ENCODE measurements at regions not wholly inside any gene's neighbourhood (a gene's known extent, or its start where the extent isn't known, plus 50 kb on each side); places are given as distances from the start of the nearest gene placed in this dataset.
"Not testable (repeated sequence)": the region's sequence is repeated elsewhere in the genome, so short reads cannot be mapped to it uniquely, and the experiment has no call there.

- no peak for DNase-seq (ENCODE audit: low read depth)
These were observed 1645.9 kb upstream of the CELF4 start for GRCh38 chr18:39211461-39211860.

- no peak for DNase-seq (ENCODE audit: low read depth)
These were observed 1643.6 kb upstream of the CELF4 start for GRCh38 chr18:39209173-39209572.

GRCh38 chr18:39208729-39209128, 1643.1 kb upstream of the CELF4 start:
- no peak for DNase-seq (ENCODE audit: low read depth)

- DNase-seq (ENCODE audit: low read depth) = no peak
These were observed 1642.6 kb upstream of the CELF4 start for GRCh38 chr18:39208190-39208589.

GRCh38 chr18:39206398-39207103, 1641.0 kb upstream of the CELF4 start:
- DNase-seq (ENCODE audit: low read depth) = not testable (repeated sequence)

GRCh38 chr18:39205565-39206195, 1640.1 kb upstream of the CELF4 start:
- no peak for DNase-seq (ENCODE audit: low read depth)

- DNase-seq (ENCODE audit: low read depth) = no peak
These were observed 1634.6 kb upstream of the CELF4 start for GRCh38 chr18:39200153-39200552.

- DNase-seq (ENCODE audit: low read depth) = no peak
These were observed 1633.7 kb upstream of the CELF4 start for GRCh38 chr18:39199231-39199855.

- no peak for DNase-seq (ENCODE audit: low read depth)
These were observed 1632.8 kb upstream of the CELF4 start for GRCh38 chr18:39198376-39198775.

GRCh38 chr18:39191931-39192330, 1626.3 kb upstream of the CELF4 start:
- DNase-seq (ENCODE audit: low read depth) = no peak

GRCh38 chr18:39191058-39191457, 1625.5 kb upstream of the CELF4 start:
- no peak for DNase-seq (ENCODE audit: low read depth)

- no peak for DNase-seq (ENCODE audit: low read depth)
These were observed 1624.9 kb upstream of the CELF4 start for GRCh38 chr18:39190508-39190907.

GRCh38 chr18:39188278-39188677, 1622.7 kb upstream of the CELF4 start:
- DNase-seq (ENCODE audit: low read depth) = no peak

GRCh38 chr18:39186008-39186407, 1620.4 kb upstream of the CELF4 start:
- DNase-seq (ENCODE audit: low read depth) = no peak

GRCh38 chr18:39184176-39184575, 1618.6 kb upstream of the CELF4 start:
- DNase-seq (ENCODE audit: low read depth) = no peak

GRCh38 chr18:39178166-39178565, 1612.6 kb upstream of the CELF4 start:
- DNase-seq (ENCODE audit: low read depth) = no peak

GRCh38 chr18:39172695-39173421, 1607.3 kb upstream of the CELF4 start:
- no peak for DNase-seq (ENCODE audit: low read depth)

- no peak for DNase-seq (ENCODE audit: low read depth)
These were observed 1603.1 kb upstream of the CELF4 start for GRCh38 chr18:39168723-39169122.

GRCh38 chr18:39167990-39168389, 1602.4 kb upstream of the CELF4 start:
- no peak for DNase-seq (ENCODE audit: low read depth)

GRCh38 chr18:39166776-39167175, 1601.2 kb upstream of the CELF4 start:
- DNase-seq (ENCODE audit: low read depth) = no peak

- DNase-seq (ENCODE audit: low read depth) = no peak
These were observed 1596.6 kb upstream of the CELF4 start for GRCh38 chr18:39162013-39162827.

All from fibroblast of gingiva (primary cell).